Upper lobe of left lung (tissue), 6 donors: ENCODE measurements at regions not wholly inside any gene's neighbourhood (a gene's known extent, or its start where the extent isn't known, plus 50 kb on each side); places are given as distances from the start of the nearest gene placed in this dataset.

Experiments
- ATAC-seq, 2 donors: fragments of 200-7000 bp; cut with Tn5 transposase; one replicate each; pipeline ENCODE4 v1.9.1; 2022; ENCODE audit warnings: mild to moderate bottlenecking in 2 of 2, moderate library complexity in 2 of 2; ENCODE audit not compliant: low FRiP score in 2 of 2
- DNase-seq, 2 donors: peaks; one replicate each; pipeline ENCODE4 v3.0.0-alpha.2; 2019 to 2020
- H3K27ac ChIP-seq, 4 donors: fragments of 200-600 bp; sonication (generic); one replicate each; pipeline ENCODE4 v1.5.1; 2016 to 2019
- H3K27me3 ChIP-seq, 4 donors: fragments of 200-600 bp; sonication (generic); one replicate each; pipeline ENCODE4 v1.5.1; 2017 to 2019
- H3K36me3 ChIP-seq, 4 donors: fragments of 200-600 bp; sonication (generic); one replicate each; pipeline ENCODE4 v1.5.1; 2016 to 2019
- H3K4me1 ChIP-seq, 4 donors: fragments of 200-600 bp; sonication (generic); one replicate each; pipeline ENCODE4 v1.5.1; 2018 to 2019
- H3K4me3 ChIP-seq, 4 donors: fragments of 200-600 bp; sonication (generic); one replicate each; pipeline ENCODE4 v1.5.1; 2017 to 2019; ENCODE audit warnings: mild to moderate bottlenecking in 2 of 4, moderate library complexity in 1 of 4
- H3K9me3 ChIP-seq, 4 donors: fragments of 200-600 bp; sonication (generic); one replicate each; pipeline ENCODE4 v1.5.1; 2018 to 2019
- CTCF ChIP-seq, 6 experiments: fragments of 450-650 bp in 4 of 6; fragments of 200-600 bp in 2 of 6; sonication (generic) in 2 of 6; IDR thresholded peaks; one replicate each; pipeline ENCODE4 v1.5.1; 2016 to 2019; ENCODE audit warnings: antibody characterized with exemption in 6 of 6
- EP300 ChIP-seq, 4 donors: sonication (generic); formaldehyde crosslinking; IDR thresholded peaks; one replicate each; pipeline ENCODE4 v1.5.1; 2017; ENCODE audit warnings: antibody characterized with exemption in 4 of 4, control low read depth in 2 of 4
- POLR2A ChIP-seq, 4 donors: fragments of 450-650 bp; IDR thresholded peaks; one replicate each; pipeline ENCODE4 v1.5.1; 2016 to 2017; ENCODE audit warnings: antibody characterized with exemption in 4 of 4, mild to moderate bottlenecking in 2 of 4
- POLR2AphosphoS5 ChIP-seq, 2 donors: sonication (generic); formaldehyde crosslinking; IDR thresholded peaks; one replicate each; pipeline ENCODE4 v1.5.1; 2017; ENCODE audit warnings: antibody characterized with exemption in 2 of 2
- WGBS, 2 donors: methylation state at CpG; one replicate each; pipeline ENCODE4 v1.1.5; 2017 to 2018; 5-methylcytosine and 5-hydroxymethylcytosine counted together
- donor health status: DM: no; HTN: no; CAD: no; lungs with moderate emphysema.
- donor health status: DM: no; HTN: yes; CAD: no; lungs with severe emphysema.

- Histone ChIP-seq H3K27ac (no peak overlapping the region), H3K36me3 (no peaks in the 10 kb centered on the region), H3K4me1 (no peaks in the 10 kb centered on the region), H3K9me3 (no peaks in the 10 kb centered on the region), H3K4me3 (no peak overlapping the region), H3K27me3 (no peaks in the 10 kb centered on the region)
- WGBS, 2 donors, result 23 to 36% methylated on average over 1 of the region's 1 CpG
- TF ChIP-seq POLR2A (IDR thresholded peaks at IDR 0.05), result no peak
- TF ChIP-seq POLR2AphosphoS5 (IDR thresholded peaks at IDR 0.05), result no peak
- TF ChIP-seq CTCF (IDR thresholded peaks at IDR 0.05), result no peak
- TF ChIP-seq EP300 (IDR thresholded peaks at IDR 0.05), result no peak
- ATAC-seq (no peak), DNase-seq (no peak)
Observed at GRCh38 chr4:56229947-56230346, 157.3 kb downstream of the AASDH start.

GRCh38 chr4:56227301-56227835 lies 159.9 kb downstream of the AASDH start:
- DNase-seq (no peak), ATAC-seq (no peak)
- WGBS, 2 donors, result 90 to 94% methylated on average over 6 of the region's 6 CpGs
- Histone ChIP-seq H3K9me3 (no peaks in the 10 kb centered on the region), H3K27me3 (no peaks in the 10 kb centered on the region), H3K36me3 (no peaks in the 10 kb centered on the region), H3K4me1 (no peaks in the 10 kb centered on the region), H3K4me3 (no peak overlapping the region), H3K27ac (no peak overlapping the region)
- no peak for TF ChIP-seq POLR2AphosphoS5 (IDR thresholded peaks at IDR 0.05)

GRCh38 chr4:56226579-56226978 lies 160.7 kb downstream of the AASDH start:
- WGBS, 2 donors, result 66 to 68% methylated on average over 2 of the region's 2 CpGs

GRCh38 chr4:56224641-56225040 lies 162.7 kb downstream of the AASDH start:
- no peaks in the 10 kb centered on the region for H3K4me1 ChIP-seq
- H3K27ac ChIP-seq, result no peak overlapping the region
- no peak for TF ChIP-seq EP300 (IDR thresholded peaks at IDR 0.05)
- TF ChIP-seq CTCF (IDR thresholded peaks at IDR 0.05), result no peak
- no peak for TF ChIP-seq POLR2AphosphoS5 (IDR thresholded peaks at IDR 0.05)
- TF ChIP-seq POLR2A (IDR thresholded peaks at IDR 0.05), result no peak
- 87 to 89% methylated on average over 1 of the region's 1 CpG for WGBS, 2 donors
- DNase-seq (no peak), ATAC-seq (no peak)
- no peak overlapping the region for H3K4me3 ChIP-seq
- no peaks in the 10 kb centered on the region for H3K9me3 ChIP-seq
- no peaks in the 10 kb centered on the region for H3K36me3 ChIP-seq
- H3K27me3 ChIP-seq, result no peaks in the 10 kb centered on the region

More at GRCh38 chr4:56226579-56226978, 160.7 kb downstream of the AASDH start:
- Histone ChIP-seq H3K27ac (no peak overlapping the region), H3K36me3 (no peaks in the 10 kb centered on the region), H3K4me1 (no peaks in the 10 kb centered on the region), H3K4me3 (no peak overlapping the region), H3K9me3 (no peaks in the 10 kb centered on the region), H3K27me3 (no peaks in the 10 kb centered on the region)
- TF ChIP-seq POLR2A (IDR thresholded peaks at IDR 0.05), result no peak
- TF ChIP-seq CTCF (IDR thresholded peaks at IDR 0.05), result no peak
- TF ChIP-seq EP300 (IDR thresholded peaks at IDR 0.05), result no peak
- TF ChIP-seq POLR2AphosphoS5 (IDR thresholded peaks at IDR 0.05), result no peak
- ATAC-seq (no peak), DNase-seq (no peak)

DNA sequence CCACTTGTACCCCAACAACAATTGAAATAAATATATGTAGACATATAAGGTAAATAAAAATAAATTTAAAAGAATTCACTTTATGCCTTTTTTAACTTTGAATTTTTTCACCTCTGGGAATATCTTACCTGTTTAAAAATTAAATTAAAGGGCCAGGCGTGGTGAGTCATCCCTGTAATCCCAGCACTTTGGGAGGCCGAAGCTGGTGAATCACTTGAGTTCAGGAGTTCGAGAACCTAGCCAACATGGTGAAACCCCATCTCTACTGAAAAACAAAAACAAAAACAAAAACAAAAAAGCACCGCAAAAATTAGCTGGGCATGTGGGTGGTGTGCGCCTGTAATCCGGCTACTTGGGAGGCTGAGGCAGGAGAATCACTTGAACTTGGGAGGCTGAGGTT lies 164.8 kb downstream of the AASDH start:
- WGBS, 2 donors, result 92 to 96% methylated on average over 6 of the region's 6 CpGs
- no peak overlapping the region for H3K27ac ChIP-seq
- no peak for TF ChIP-seq POLR2AphosphoS5 (IDR thresholded peaks at IDR 0.05)
- TF ChIP-seq EP300 (IDR thresholded peaks at IDR 0.05), result no peak
- no peak for TF ChIP-seq CTCF (IDR thresholded peaks at IDR 0.05)
- no peak for TF ChIP-seq POLR2A (IDR thresholded peaks at IDR 0.05)
- no peaks in the 10 kb centered on the region for H3K36me3 ChIP-seq
- no peaks in the 10 kb centered on the region for H3K9me3 ChIP-seq
- H3K4me3 ChIP-seq, result no peak overlapping the region
- no peak for ATAC-seq
- no peaks in the 10 kb centered on the region for H3K27me3 ChIP-seq
- DNase-seq, result no peak
- H3K4me1 ChIP-seq, result no peaks in the 10 kb centered on the region
